B cell (primary cell): ENCODE measurements at regions not wholly inside any gene's neighbourhood (a gene's known extent, or its start where the extent isn't known, plus 50 kb on each side); places are given as distances from the start of the nearest gene placed in this dataset.

Source experiments
- EZH2 ChIP-seq: IDR thresholded peaks from 2 replicates; pipeline ENCODE4 v1.6.1; 2012; ENCODE audit warnings: borderline replicate concordance, low read depth, mild to moderate bottlenecking, moderate library complexity, low read length; ENCODE audit not compliant: insufficient read depth, poor library complexity, severe bottlenecking
- TF ChIP-seq, protein P1 (sequence below): fragments of 200-600 bp; IDR thresholded peaks from one replicate; pipeline ENCODE4 v1.8.0; 2022; ENCODE audit warnings: antibody characterized with exemption, mild to moderate bottlenecking

- TF ChIP-seq, protein P1, sequence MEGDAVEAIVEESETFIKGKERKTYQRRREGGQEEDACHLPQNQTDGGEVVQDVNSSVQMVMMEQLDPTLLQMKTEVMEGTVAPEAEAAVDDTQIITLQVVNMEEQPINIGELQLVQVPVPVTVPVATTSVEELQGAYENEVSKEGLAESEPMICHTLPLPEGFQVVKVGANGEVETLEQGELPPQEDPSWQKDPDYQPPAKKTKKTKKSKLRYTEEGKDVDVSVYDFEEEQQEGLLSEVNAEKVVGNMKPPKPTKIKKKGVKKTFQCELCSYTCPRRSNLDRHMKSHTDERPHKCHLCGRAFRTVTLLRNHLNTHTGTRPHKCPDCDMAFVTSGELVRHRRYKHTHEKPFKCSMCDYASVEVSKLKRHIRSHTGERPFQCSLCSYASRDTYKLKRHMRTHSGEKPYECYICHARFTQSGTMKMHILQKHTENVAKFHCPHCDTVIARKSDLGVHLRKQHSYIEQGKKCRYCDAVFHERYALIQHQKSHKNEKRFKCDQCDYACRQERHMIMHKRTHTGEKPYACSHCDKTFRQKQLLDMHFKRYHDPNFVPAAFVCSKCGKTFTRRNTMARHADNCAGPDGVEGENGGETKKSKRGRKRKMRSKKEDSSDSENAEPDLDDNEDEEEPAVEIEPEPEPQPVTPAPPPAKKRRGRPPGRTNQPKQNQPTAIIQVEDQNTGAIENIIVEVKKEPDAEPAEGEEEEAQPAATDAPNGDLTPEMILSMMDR, result no peak
- TF ChIP-seq EZH2, result no peak
Measured at GRCh38 chr3:146747928-146748327, 142.8 kb upstream of the PLSCR5 start.
